ENCODE measurements at regions not wholly inside any gene's neighbourhood (a gene's known extent, or its start where the extent isn't known, plus 50 kb on each side); places are given as distances from the start of the nearest gene placed in this dataset.

GRCh38 chr6:134523903-134524650 lies 206.2 kb upstream of the SGK1 start:
- Histone ChIP-seq H3K36me3 (no peaks in the 10 kb centered on the region), H3K4me3 (no peak overlapping the region), H3K27ac (no peak overlapping the region), H3K27me3 (no peaks in the 10 kb centered on the region), H3K9me3 (no peaks in the 10 kb centered on the region), H3K4me1 (peaks cover 0 to 8% (median 8%) of the 10 kb centered on the region in 3 donors)
- 91 to 97% methylated on average over 1 of the region's 1 CpG for WGBS, 2 donors
- no peak for FAIRE-seq
- DNase-seq, result no peak
- no peak for TF ChIP-seq CTCF (IDR thresholded peaks at IDR 0.05)
- no peak for ATAC-seq
- intact Hi-C loops (cut with DNase I), result no loop called here

- DNase-seq (no peak), FAIRE-seq (no peak), ATAC-seq (no peak)
- H3K4me3 ChIP-seq, result no peak overlapping the region
- 88% methylated on average over 1 of the region's 1 CpG for WGBS, 2 donors
- no peaks in the 10 kb centered on the region for H3K27me3 ChIP-seq
- peaks cover 0 to 12% (median 8%) of the 10 kb centered on the region in 3 donors for H3K4me1 ChIP-seq
- no peak overlapping the region for H3K27ac ChIP-seq
- no peak for TF ChIP-seq CTCF (IDR thresholded peaks at IDR 0.05)
- H3K9me3 ChIP-seq, result no peaks in the 10 kb centered on the region
- intact Hi-C loops (cut with DNase I), result no loop called here
- H3K36me3 ChIP-seq, result no peaks in the 10 kb centered on the region
Observed at GRCh38 chr6:134523051-134523450, 205.1 kb upstream of the SGK1 start.

GRCh38 chr6:134521116-134521501 lies 203.2 kb upstream of the SGK1 start:
- H3K27ac ChIP-seq, result peak overlapping the region in 1 of 4 donors; percentile 0
- no peak for FAIRE-seq

GRCh38 chr6:134520181-134521115 lies 202.5 kb upstream of the SGK1 start:
- Histone ChIP-seq H3K4me3 (no peak overlapping the region), H3K9me3 (no peaks in the 10 kb centered on the region), H3K27me3 (no peaks in the 10 kb centered on the region), H3K36me3 (no peaks in the 10 kb centered on the region), H3K27ac (peak overlapping the region in 1 of 4 donors; percentile 0), H3K4me1 (peaks cover 0 to 27% (median 8%) of the 10 kb centered on the region in 3 donors)
- FAIRE-seq, result no peak
- WGBS, 2 donors, result 71 to 79% methylated on average over 12 of the region's 12 CpGs
- TF ChIP-seq CTCF (IDR thresholded peaks at IDR 0.05), result no peak
- intact Hi-C loops (cut with DNase I), result no loop called here
- ATAC-seq, result peak in 2 of 4 donors; percentile 41 to 55
- DNase-seq, result no peak

More at GRCh38 chr6:134521116-134521501, 203.2 kb upstream of the SGK1 start:
- TF ChIP-seq CTCF (IDR thresholded peaks at IDR 0.05), result no peak
- H3K27me3 ChIP-seq, result no peaks in the 10 kb centered on the region
- intact Hi-C loops (cut with DNase I), result no loop called here
- H3K36me3 ChIP-seq, result no peaks in the 10 kb centered on the region
- H3K4me1 ChIP-seq, result peaks cover 0 to 27% (median 8%) of the 10 kb centered on the region in 3 donors
- H3K9me3 ChIP-seq, result no peaks in the 10 kb centered on the region
- WGBS, 2 donors, result 40 to 43% methylated on average over 3 of the region's 3 CpGs
- DNase-seq (no peak), ATAC-seq (no peak)
- H3K4me3 ChIP-seq, result no peak overlapping the region
